GM21723 (cell line): ENCODE measurements at regions not wholly inside any gene's neighbourhood (a gene's known extent, or its start where the extent isn't known, plus 50 kb on each side); places are given as distances from the start of the nearest gene placed in this dataset.
"Not testable (repeated sequence)": the region's sequence is repeated elsewhere in the genome, so short reads cannot be mapped to it uniquely, and the experiment has no call there.

Source experiments
- ATAC-seq: cut with Tn5 transposase; IDR thresholded peaks from one replicate; pipeline ENCODE4 v1.9.1; 2021; ENCODE audit warnings: mild to moderate bottlenecking, moderate library complexity; ENCODE audit not compliant: unreplicated experiment

- no peak for ATAC-seq
These were observed 200.8 kb upstream of the SLCO3A1 start for GRCh38 chr15:91652610-91653207.

DNA sequence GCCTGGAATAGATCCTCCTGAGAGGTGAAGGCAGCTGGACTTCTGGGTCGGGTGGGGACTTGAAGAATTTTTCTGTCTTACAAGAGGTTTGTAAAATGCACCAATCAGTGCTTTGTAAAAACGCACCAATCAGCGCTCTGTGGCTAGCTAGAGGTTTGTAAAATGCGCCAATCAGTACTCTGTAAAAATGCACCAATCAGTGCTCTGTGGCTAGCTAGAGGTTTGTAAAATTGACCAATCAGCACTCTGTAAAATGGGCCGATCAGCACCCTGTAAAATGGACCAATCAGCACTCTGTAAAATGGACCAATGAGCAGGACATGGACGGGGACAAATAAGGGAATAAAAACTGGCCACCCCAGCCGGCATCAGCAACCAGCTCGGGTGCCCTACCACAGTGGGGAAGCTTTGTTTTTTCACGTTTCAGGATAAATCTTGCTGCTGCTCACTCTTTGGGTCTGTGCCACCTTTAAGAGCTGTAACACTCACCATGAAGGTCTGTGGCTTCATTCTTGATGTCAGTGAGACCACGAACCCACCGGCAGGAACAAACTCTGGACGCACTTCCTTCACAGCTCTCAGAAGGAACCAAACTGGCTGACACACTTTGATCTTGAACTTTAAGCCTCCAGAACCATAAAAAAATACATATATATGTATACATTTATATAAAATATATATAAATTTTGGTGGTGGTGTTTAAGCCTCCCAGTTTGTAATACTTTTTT, 197.8 kb upstream of the SLCO3A1 start:
- not testable (repeated sequence) for ATAC-seq

- no peak for ATAC-seq
These were observed 193.3 kb upstream of the SLCO3A1 start for GRCh38 chr15:91660174-91660649.

DNA sequence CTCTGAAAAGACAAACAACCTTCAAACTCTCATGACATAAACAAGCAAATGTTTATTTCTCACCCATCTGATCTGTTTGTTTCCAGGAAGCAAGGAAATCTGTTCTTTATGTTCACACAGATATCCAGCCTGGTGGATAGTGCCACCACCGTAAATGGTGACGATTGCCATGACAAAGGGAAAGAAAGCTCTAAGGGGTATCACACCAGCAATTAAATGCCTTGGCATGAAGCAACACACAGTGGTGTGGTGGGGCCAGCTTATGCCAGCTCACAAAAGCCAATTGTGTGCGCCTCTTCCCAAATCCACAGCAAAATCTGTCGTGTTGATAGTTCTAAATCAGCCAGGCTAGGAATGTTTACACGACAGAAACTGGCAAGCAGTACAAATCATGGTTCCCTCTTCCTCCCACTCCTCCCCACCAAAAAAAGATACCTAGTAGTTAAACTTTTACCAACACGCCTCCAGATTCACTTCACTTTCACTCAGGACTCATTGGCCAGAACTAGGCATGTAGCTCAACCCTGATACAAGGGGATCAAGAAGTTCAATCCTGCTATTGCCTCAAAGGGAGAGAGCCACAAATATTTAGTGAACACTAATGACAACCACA, 189.2 kb upstream of the SLCO3A1 start:
- ATAC-seq = no peak

DNA sequence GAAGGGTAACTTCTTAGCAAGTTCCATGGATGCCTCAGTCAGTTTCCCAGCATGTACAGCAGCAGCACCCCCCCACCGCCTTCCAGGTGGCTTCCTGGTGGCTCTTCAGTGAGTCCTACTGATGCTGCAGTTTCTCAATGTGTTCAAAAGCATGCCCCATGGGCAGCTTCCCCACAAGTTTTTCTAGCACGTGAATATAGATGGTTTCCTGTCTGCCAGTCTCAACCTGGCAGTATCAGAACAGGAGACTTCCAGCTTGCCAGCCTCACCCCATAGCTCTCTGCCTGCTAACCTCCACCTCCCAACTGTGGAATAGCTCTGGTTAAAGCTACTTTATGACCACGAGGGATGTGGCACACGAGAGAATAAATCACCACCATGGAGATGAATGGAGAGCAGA, 188.3 kb upstream of the SLCO3A1 start:
- no peak for ATAC-seq

GRCh38 chr15:91668370-91668769, 185.1 kb upstream of the SLCO3A1 start:
- no peak for ATAC-seq

DNA sequence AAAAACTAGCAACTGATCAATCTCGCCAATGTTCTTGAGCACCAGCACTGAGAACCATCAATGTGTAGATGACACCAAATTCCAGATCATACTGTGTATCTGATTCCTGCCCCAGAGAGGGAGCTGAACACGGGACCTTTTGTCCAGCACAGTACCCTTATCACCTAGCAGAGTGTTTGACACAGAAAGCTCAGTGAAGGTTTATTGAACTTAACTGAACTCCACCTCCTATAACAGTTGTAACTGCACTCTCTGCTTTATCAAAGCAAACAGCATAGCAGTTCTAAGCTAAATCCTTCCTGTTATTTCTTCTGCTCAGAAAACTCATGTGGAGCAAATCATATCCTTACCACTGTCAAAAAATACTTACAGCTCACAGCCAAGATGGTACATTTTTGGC, 183.4 kb upstream of the SLCO3A1 start:
- ATAC-seq = no peak

- no peak for ATAC-seq
These were observed 175.5 kb upstream of the SLCO3A1 start for GRCh38 chr15:91678003-91678402.

- ATAC-seq = no peak
These were observed 174.1 kb upstream of the SLCO3A1 start for GRCh38 chr15:91679447-91679846.

DNA sequence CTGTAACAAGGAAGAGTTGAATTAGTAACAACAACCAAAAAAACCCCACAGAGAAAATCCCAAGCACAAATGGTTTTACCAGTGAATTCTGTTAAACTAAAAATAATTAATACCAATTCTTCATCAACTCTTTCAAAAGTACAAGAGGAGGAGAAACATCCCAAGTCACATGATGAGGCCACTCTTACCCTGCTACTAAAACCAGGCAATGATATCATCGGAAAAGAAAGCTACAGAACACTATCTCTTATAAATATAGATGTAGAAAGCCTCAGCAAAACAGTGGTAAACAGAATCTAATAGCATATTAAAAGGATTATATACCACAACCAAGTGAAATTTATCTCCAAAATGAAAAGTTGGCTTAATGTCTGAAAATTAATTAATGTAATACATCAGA, 168.1 kb upstream of the SLCO3A1 start:
- ATAC-seq = no peak

DNA sequence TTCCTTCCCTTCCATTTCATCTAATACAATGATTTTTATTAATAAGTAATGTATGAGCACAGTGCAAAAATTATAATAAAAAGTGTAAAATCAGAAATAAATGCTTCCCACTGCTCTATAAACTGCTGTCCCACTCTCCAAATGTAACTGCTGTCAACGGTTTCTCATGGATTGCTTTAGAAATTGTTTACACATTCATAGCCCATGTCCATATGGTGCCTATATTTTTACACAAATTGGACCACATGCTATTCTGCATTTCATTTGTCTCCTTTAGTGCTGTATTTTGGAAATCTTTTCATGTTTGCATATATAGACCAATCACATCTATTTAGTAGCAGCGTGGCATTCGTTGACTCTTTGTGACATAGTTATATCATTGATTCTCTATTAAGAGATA, 164.7 kb upstream of the SLCO3A1 start:
- no peak for ATAC-seq

DNA sequence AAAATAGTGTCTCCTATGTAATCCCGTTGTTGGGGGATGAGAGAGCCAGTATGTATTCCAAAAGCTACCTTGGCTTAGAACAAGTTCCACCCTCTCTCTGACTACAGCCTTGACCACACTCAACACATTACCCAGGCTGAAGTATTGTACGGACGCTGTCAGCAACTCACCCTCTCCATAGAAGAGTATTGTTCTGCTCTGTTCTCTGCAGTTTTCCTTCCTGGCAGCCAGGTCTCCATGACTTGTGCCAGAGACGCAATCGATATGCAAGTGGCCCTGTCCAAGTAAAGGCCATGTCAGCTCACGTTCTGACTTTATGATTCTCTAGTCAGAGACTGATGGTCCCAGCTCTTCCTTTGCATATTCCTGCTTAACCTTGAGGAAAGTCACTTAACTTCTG, 164.1 kb upstream of the SLCO3A1 start:
- no peak for ATAC-seq

DNA sequence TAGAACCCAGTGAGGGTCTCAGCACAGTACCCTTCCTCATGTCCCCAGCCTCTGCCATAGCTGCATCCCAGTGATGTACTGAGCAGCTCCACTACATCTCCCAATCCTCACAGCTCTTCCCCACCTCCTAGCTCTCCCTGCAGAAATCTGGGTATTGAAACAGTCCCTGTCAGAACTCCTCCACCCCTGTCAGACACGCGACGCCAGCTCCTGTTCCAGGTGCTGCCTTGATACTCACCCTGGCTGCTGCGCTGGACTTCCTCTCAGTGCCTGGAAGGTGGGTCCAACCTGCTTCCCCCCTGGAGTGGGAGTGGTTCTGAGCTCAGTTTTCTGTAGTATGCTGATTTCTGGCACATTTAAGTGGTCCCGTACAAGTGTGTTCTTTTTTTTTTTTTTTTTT, 160.9 kb upstream of the SLCO3A1 start:
- ATAC-seq = no peak

DNA sequence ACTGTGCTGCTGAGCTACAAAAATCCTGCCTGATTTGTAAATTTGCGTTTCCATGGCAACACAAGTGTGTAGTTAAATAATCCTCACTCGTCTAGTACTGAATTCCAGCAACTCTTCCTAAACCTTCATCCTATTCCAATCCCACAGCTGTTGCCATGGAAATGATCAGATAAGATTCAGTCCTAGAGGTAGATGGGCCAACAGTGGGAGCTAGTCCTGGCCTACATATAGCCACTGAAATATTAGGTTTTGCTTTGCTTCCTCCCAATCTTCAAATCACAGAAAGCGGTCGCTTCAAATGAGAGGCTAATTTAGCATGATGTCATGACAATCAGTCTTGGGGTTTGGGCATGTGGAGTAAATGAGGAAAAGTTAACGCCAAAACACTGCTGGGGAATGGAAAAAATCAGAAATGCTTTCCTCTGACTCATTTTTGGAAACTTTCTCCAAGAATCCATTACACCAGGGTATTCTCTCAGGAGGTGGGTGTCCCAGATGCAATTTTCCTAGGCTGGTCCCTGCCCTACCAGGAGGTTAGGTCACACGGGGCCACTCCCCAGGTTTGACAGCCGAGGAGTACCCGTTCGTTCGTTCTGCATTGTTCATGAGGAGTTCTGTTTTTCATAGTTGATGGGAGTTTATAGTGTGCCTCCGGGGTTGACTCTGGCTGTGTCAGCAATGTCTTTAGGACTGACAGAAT, 159.2 kb upstream of the SLCO3A1 start:
- ATAC-seq = no peak

- ATAC-seq = no peak
These were observed 158.7 kb upstream of the SLCO3A1 start for GRCh38 chr15:91694831-91695210.

DNA sequence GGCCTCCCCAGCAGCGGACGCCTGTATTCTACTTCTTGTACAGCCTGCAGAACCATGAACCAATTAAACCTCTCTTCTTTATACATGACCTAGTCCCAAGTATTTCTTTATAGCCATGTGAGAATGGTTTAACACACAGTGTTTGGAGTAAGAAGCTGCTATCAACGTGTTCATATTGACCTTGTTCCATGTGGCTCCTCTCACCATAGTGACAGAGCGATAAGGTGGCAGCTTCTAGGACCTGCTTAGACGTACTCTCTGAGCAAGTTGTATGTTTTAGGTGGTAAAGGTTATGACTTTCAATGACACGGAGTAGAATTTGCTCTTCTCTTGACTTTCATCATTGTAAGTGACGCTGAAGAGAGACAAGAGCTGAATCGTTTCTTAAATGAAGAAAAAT, 157.7 kb upstream of the SLCO3A1 start:
- no peak for ATAC-seq

- no peak for ATAC-seq
These were observed 156.5 kb upstream of the SLCO3A1 start for GRCh38 chr15:91696981-91697380.

DNA sequence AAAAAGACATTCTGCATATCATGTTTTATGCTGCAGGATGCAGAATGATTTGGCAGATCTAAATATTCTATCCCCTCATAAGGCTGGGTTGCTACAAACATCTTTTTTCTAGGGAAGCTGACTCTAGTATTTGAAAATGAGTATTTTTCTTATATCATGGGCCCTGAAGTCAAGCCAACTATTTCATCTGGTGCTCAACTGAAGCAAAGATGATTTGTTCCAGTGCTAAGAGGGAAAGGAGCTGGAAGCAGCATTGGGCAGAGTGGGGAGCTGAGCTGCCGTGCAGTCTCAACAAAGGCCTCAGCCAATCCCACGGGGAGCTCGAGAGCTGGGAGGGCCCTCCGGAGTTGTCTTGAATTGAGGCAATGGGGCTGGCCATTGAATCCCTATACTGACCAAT, 155.3 kb upstream of the SLCO3A1 start:
- ATAC-seq = no peak

DNA sequence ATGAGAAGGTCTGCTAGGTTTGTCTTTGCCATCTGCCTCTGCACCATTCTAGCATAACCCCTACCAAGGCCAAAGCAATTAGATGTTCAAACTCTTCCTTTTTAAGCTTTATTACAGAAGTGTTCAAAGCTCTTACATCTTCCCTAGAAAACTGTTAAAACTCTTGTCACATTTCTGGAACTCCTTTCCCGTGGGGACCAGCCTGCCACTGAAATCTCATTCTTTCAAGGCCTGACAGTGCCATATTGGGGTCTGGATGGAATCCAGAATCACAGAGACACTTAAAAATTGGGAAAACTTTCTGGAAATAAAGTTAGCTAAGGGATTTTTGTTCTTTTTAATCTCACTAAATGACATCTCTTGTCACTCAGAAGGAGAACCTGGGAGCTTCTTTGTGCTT, 153.8 kb upstream of the SLCO3A1 start:
- no peak for ATAC-seq

DNA sequence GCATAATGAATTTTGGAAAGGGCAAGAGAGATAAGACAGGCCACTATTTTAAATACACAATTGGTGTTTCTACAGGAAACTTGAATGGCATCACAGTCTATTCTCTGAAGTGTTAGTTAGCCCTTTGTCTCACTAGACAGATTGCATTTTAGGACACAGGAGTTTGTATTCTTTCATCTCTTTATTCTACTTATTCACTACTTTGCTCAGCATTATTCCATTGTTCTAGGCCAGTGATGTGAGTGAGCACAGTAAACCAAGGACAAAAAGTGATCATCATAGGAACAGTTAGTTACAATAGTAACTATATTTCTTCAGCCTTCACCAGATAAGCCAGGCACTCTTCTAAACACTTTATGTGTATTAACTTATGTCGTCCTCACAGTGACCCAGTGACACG, 150.2 kb upstream of the SLCO3A1 start:
- no peak for ATAC-seq

- ATAC-seq = no peak
These were observed 149.2 kb upstream of the SLCO3A1 start for GRCh38 chr15:91704343-91704742.
